ENCODE measurements at regions not wholly inside any gene's neighbourhood (a gene's known extent, or its start where the extent isn't known, plus 50 kb on each side); places are given as distances from the start of the nearest gene placed in this dataset.

GRCh38 chr5:173714551-173715428 is 98.3 kb upstream of the BOD1 start:
- peak in 1 of 2 donors; percentile 61 for DNase-seq (ENCODE audit: low read depth in 1 of 2, low spot score in 1 of 2)

GRCh38 chr5:173715607-173716006 is 99.2 kb upstream of the BOD1 start:
- no peak for TF ChIP-seq CTCF (IDR thresholded peaks at IDR 0.05; ENCODE audit: low read depth, low read length)
- Histone ChIP-seq H3K36me3 (no peaks in the 10 kb centered on the region), H3K4me1 (ENCODE audit: low read depth) (no peaks in the 10 kb centered on the region), H3K27ac (no peak overlapping the region), H3K27me3 (no peaks in the 10 kb centered on the region), H3K4me3 (no peak overlapping the region), H3K9me3 (ENCODE audit: low read depth) (no peaks in the 10 kb centered on the region)
- DNase-seq (ENCODE audit: low read depth in 1 of 2, low spot score in 1 of 2), result no peak

More at GRCh38 chr5:173714551-173715428, 98.3 kb upstream of the BOD1 start:
- no peak for TF ChIP-seq CTCF (IDR thresholded peaks at IDR 0.05; ENCODE audit: low read depth, low read length)
- Histone ChIP-seq H3K4me1 (ENCODE audit: low read depth) (no peaks in the 10 kb centered on the region), H3K27ac (no peak overlapping the region), H3K27me3 (no peaks in the 10 kb centered on the region), H3K4me3 (no peak overlapping the region), H3K9me3 (ENCODE audit: low read depth) (no peaks in the 10 kb centered on the region), H3K36me3 (no peaks in the 10 kb centered on the region)

DNA sequence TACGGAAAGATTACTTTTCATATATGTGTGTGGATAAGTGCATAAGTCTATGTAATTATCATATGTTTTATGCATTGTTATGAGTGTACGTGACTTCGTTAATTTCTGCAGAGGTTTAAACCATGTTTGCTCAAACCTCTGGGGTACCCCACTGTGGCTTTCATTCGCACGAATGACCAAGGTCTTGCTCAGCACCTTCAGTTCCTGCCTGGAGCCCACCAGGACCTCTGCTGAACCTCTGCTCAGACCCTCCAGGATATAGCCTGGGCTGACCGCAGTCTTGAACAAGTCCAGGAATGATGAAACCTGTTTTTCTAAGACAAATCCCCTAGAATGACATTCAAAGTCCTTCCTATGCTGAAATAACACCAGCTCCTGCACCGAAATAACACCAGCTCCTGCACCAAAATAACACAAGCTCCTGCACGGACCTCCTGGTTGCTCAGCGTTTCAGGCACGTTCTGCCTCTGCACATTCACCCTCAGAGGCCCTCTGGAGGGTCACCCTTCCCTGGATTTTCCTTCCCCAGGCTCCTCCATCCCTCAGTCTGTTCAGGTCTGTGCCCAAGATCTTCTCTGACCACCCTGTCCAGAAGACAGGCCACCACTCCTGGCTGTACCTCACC is 99.7 kb upstream of the BOD1 start:
- TF ChIP-seq CTCF (IDR thresholded peaks at IDR 0.05; ENCODE audit: low read depth, low read length), result no peak
- Histone ChIP-seq H3K27ac (no peak overlapping the region), H3K27me3 (no peaks in the 10 kb centered on the region), H3K4me3 (no peak overlapping the region), H3K4me1 (ENCODE audit: low read depth) (no peaks in the 10 kb centered on the region), H3K9me3 (ENCODE audit: low read depth) (no peaks in the 10 kb centered on the region), H3K36me3 (no peaks in the 10 kb centered on the region)
- DNase-seq (ENCODE audit: low read depth in 1 of 2, low spot score in 1 of 2), result no peak

GRCh38 chr5:173717959-173718358 is 101.5 kb upstream of the BOD1 start:
- DNase-seq (ENCODE audit: low read depth in 1 of 2, low spot score in 1 of 2), result no peak
- no peaks in the 10 kb centered on the region for H3K4me1 ChIP-seq (ENCODE audit: low read depth)
- TF ChIP-seq CTCF (IDR thresholded peaks at IDR 0.05; ENCODE audit: low read depth, low read length), result no peak
- H3K9me3 ChIP-seq (ENCODE audit: low read depth), result no peaks in the 10 kb centered on the region
- no peak overlapping the region for H3K27ac ChIP-seq
- no peaks in the 10 kb centered on the region for H3K27me3 ChIP-seq
- H3K36me3 ChIP-seq, result no peaks in the 10 kb centered on the region
- H3K4me3 ChIP-seq, result no peak overlapping the region

GRCh38 chr5:173718469-173718868 is 102.0 kb upstream of the BOD1 start:
- Histone ChIP-seq H3K27ac (no peak overlapping the region), H3K9me3 (ENCODE audit: low read depth) (no peaks in the 10 kb centered on the region), H3K4me1 (ENCODE audit: low read depth) (no peaks in the 10 kb centered on the region), H3K4me3 (no peak overlapping the region), H3K27me3 (no peaks in the 10 kb centered on the region), H3K36me3 (no peaks in the 10 kb centered on the region)
- DNase-seq (ENCODE audit: low read depth in 1 of 2, low spot score in 1 of 2), result no peak
- TF ChIP-seq CTCF (IDR thresholded peaks at IDR 0.05; ENCODE audit: low read depth, low read length), result no peak

Measured in cardiac muscle cell (in vitro differentiated cells and primary cell).